Liver (tissue), 3 donors: ENCODE measurements at regions not wholly inside any gene's neighbourhood (a gene's known extent, or its start where the extent isn't known, plus 50 kb on each side); places are given as distances from the start of the nearest gene placed in this dataset.

Experiments used
- EGR1 ChIP-seq, 2 donors: IDR thresholded peaks; 2 replicates each; pipeline ENCODE4 v1.6.1; 2016 to 2018; ENCODE audit warnings: antibody characterized with exemption in 2 of 2, low read depth in 2 of 2
- TF ChIP-seq, protein P1 (sequence below): fragments of 150-350 bp; IDR thresholded peaks from 2 replicates; pipeline ENCODE4 v1.5.1; 2017; ENCODE audit warnings: improper control_type of control experiment, low read depth, low read length; ENCODE audit not compliant: missing input control
- TF ChIP-seq, protein P2 (sequence below): IDR thresholded peaks from 2 replicates; pipeline ENCODE4 v1.6.1; 2016; ENCODE audit warnings: antibody characterized with exemption
- donor health status: healthy.
- donor health status: healthy.

DNA sequence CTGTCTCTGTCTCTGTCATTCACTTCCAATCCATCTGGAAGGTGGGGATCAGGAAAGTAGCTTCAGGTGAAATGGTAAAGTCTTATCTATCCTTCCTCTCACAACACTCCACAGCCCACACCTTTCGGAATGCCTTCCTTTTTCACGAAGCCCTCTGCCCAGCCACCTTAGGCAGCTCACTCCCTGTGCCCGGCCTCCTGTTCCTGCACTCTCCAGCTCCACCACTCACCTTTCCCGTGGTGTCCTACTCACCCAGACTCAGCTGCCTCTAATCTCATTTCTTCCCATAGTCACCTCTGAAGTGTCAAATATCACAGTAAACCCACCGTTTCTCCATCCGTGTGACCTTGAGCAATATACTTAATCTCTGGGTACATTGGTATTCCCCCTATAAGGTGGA lies 100.9 kb upstream of the C7orf33 start:
- TF ChIP-seq, protein P1, sequence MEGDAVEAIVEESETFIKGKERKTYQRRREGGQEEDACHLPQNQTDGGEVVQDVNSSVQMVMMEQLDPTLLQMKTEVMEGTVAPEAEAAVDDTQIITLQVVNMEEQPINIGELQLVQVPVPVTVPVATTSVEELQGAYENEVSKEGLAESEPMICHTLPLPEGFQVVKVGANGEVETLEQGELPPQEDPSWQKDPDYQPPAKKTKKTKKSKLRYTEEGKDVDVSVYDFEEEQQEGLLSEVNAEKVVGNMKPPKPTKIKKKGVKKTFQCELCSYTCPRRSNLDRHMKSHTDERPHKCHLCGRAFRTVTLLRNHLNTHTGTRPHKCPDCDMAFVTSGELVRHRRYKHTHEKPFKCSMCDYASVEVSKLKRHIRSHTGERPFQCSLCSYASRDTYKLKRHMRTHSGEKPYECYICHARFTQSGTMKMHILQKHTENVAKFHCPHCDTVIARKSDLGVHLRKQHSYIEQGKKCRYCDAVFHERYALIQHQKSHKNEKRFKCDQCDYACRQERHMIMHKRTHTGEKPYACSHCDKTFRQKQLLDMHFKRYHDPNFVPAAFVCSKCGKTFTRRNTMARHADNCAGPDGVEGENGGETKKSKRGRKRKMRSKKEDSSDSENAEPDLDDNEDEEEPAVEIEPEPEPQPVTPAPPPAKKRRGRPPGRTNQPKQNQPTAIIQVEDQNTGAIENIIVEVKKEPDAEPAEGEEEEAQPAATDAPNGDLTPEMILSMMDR, result no peak
- TF ChIP-seq EGR1 (IDR thresholded peaks at IDR 0.05; ENCODE audit: low read depth in 2 of 2), result no peak
- TF ChIP-seq, protein P2, sequence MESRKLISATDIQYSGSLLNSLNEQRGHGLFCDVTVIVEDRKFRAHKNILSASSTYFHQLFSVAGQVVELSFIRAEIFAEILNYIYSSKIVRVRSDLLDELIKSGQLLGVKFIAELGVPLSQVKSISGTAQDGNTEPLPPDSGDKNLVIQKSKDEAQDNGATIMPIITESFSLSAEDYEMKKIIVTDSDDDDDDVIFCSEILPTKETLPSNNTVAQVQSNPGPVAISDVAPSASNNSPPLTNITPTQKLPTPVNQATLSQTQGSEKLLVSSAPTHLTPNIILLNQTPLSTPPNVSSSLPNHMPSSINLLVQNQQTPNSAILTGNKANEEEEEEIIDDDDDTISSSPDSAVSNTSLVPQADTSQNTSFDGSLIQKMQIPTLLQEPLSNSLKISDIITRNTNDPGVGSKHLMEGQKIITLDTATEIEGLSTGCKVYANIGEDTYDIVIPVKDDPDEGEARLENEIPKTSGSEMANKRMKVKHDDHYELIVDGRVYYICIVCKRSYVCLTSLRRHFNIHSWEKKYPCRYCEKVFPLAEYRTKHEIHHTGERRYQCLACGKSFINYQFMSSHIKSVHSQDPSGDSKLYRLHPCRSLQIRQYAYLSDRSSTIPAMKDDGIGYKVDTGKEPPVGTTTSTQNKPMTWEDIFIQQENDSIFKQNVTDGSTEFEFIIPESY, result no peak
